ENCODE measurements at regions not wholly inside any gene's neighbourhood (a gene's known extent, or its start where the extent isn't known, plus 50 kb on each side); places are given as distances from the start of the nearest gene placed in this dataset.

- TF ChIP-seq CTCF (IDR thresholded peaks at IDR 0.05) (no peak), POLR2A (IDR thresholded peaks at IDR 0.05) (no peak)
Observed at GRCh38 chr5:89342106-89342876, 459.3 kb upstream of the MEF2C start.
